ENCODE measurements at regions not wholly inside any gene's neighbourhood (a gene's known extent, or its start where the extent isn't known, plus 50 kb on each side); places are given as distances from the start of the nearest gene placed in this dataset.

DNA sequence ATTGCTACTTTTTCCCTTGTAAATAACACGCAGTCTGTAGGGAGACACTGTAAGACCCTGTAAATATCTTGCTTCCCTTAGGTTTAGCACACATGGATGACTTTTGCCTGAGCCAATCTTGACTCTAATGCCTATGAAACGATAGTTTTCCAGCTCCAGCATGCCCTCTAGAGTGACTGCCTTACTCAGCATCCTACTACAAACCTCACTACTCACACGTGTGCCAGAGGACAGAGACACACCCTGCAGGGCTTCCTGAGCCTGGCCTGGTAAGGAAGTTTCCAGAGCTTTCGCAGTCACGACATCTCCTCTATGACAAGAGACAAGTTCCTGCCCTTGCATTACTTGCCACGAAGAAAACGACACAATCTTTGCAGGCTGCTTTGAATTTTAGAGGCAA is 138.1 kb downstream of the ATPSCKMT start:
- TF ChIP-seq, protein P1, sequence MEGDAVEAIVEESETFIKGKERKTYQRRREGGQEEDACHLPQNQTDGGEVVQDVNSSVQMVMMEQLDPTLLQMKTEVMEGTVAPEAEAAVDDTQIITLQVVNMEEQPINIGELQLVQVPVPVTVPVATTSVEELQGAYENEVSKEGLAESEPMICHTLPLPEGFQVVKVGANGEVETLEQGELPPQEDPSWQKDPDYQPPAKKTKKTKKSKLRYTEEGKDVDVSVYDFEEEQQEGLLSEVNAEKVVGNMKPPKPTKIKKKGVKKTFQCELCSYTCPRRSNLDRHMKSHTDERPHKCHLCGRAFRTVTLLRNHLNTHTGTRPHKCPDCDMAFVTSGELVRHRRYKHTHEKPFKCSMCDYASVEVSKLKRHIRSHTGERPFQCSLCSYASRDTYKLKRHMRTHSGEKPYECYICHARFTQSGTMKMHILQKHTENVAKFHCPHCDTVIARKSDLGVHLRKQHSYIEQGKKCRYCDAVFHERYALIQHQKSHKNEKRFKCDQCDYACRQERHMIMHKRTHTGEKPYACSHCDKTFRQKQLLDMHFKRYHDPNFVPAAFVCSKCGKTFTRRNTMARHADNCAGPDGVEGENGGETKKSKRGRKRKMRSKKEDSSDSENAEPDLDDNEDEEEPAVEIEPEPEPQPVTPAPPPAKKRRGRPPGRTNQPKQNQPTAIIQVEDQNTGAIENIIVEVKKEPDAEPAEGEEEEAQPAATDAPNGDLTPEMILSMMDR (IDR thresholded peaks at IDR 0.05) = no peak
- TF ChIP-seq POLR2A (IDR thresholded peaks at IDR 0.05) (no peak), EP300 (IDR thresholded peaks at IDR 0.05) (no peak)
